ENCODE measurements at regions not wholly inside any gene's neighbourhood (a gene's known extent, or its start where the extent isn't known, plus 50 kb on each side); places are given as distances from the start of the nearest gene placed in this dataset.

GRCh38 chr6:142671791-142672190 is 273.2 kb downstream of the HIVEP2 start:
- TF ChIP-seq CTCF (IDR thresholded peaks at IDR 0.05) (no peak), EZH2 (IDR thresholded peaks at IDR 0.05; ENCODE audit: borderline replicate concordance, insufficient read depth, low read depth, low read length, poor library complexity, severe bottlenecking) (no peak)
